Stimulated activated naive CD8-positive, alpha-beta T cell treated with anti-CD3 and anti-CD28 coated beads, Interleukin-15, amount 100 ng/mL, for 72 hours (primary cell): ENCODE measurements at regions not wholly inside any gene's neighbourhood (a gene's known extent, or its start where the extent isn't known, plus 50 kb on each side); places are given as distances from the start of the nearest gene placed in this dataset.

Source experiments
- ATAC-seq: fragments of 150-1000 bp; cut with Tn5 transposase; 2 replicates; pipeline ENCODE4 v1.10.0; 2021; ENCODE audit warnings: mild to moderate bottlenecking, moderate library complexity
- DNase-seq, 2 donors: peaks; one replicate each; pipeline ENCODE4 v3.0.0; 2021 to 2022
- H3K27ac Mint-ChIP-seq, 2 donors: one replicate each; pipeline ENCODE4 v1.8.0; 2022; ENCODE audit warnings: mild to moderate bottlenecking in 2 of 2, mixed read lengths in 2 of 2, moderate library complexity in 2 of 2
- H3K27me3 Mint-ChIP-seq: one replicate; pipeline ENCODE4 v1.8.0; 2022; ENCODE audit warnings: mixed read lengths
- H3K4me1 Mint-ChIP-seq: one replicate; pipeline ENCODE4 v1.8.0; 2022; ENCODE audit warnings: mild to moderate bottlenecking, mixed read lengths
- H3K4me3 Mint-ChIP-seq, 2 donors: one replicate each; pipeline ENCODE4 v1.8.0; 2022; ENCODE audit warnings: mild to moderate bottlenecking in 2 of 2, mixed read lengths in 2 of 2, moderate library complexity in 1 of 2
- H3K9me3 Mint-ChIP-seq, 2 donors: one replicate each; pipeline ENCODE4 v1.8.0; 2022; ENCODE audit warnings: mixed read lengths in 2 of 2

GRCh38 chr21:19914028-19914427, 1084.2 kb upstream of the NCAM2 start:
- Mint-ChIP-seq H3K27ac (no peak overlapping the region), H3K9me3 (no peaks in the 10 kb centered on the region), H3K4me1 (no peaks in the 10 kb centered on the region), H3K4me3 (no peak overlapping the region), H3K27me3 (no peaks in the 10 kb centered on the region)
- DNase-seq (no peak), ATAC-seq (no peak)

- Mint-ChIP-seq H3K27ac (no peak overlapping the region), H3K4me1 (no peaks in the 10 kb centered on the region), H3K9me3 (no peaks in the 10 kb centered on the region), H3K4me3 (no peak overlapping the region), H3K27me3 (no peaks in the 10 kb centered on the region)
- DNase-seq (no peak), ATAC-seq (no peak)
These were observed 1077.0 kb upstream of the NCAM2 start for GRCh38 chr21:19921211-19921610.

GRCh38 chr21:19922122-19922521, 1076.1 kb upstream of the NCAM2 start:
- Mint-ChIP-seq H3K4me3 (no peak overlapping the region), H3K4me1 (no peaks in the 10 kb centered on the region), H3K27ac (no peak overlapping the region), H3K9me3 (no peaks in the 10 kb centered on the region), H3K27me3 (no peaks in the 10 kb centered on the region)
- ATAC-seq (no peak), DNase-seq (no peak)

- H3K27me3 Mint-ChIP-seq = no peaks in the 10 kb centered on the region
- no peak overlapping the region for H3K27ac Mint-ChIP-seq
- H3K9me3 Mint-ChIP-seq = peaks cover 11 to 27% of the 10 kb centered on the region in 2 donors
- ATAC-seq = no peak
- no peak for DNase-seq
- H3K4me3 Mint-ChIP-seq = no peak overlapping the region
- no peaks in the 10 kb centered on the region for H3K4me1 Mint-ChIP-seq
These were observed 1062.7 kb upstream of the NCAM2 start for GRCh38 chr21:19935467-19935866.

GRCh38 chr21:19937619-19938018, 1060.6 kb upstream of the NCAM2 start:
- H3K4me1 Mint-ChIP-seq = no peaks in the 10 kb centered on the region
- no peak for DNase-seq
- no peak for ATAC-seq
- peaks cover 12 to 25% of the 10 kb centered on the region in 2 donors for H3K9me3 Mint-ChIP-seq
- no peak overlapping the region for H3K4me3 Mint-ChIP-seq
- H3K27me3 Mint-ChIP-seq = no peaks in the 10 kb centered on the region
- H3K27ac Mint-ChIP-seq = no peak overlapping the region

GRCh38 chr21:19941626-19942025, 1056.6 kb upstream of the NCAM2 start:
- ATAC-seq (no peak), DNase-seq (no peak)
- H3K9me3 Mint-ChIP-seq = peaks cover 12 to 32% of the 10 kb centered on the region in 2 donors
- no peaks in the 10 kb centered on the region for H3K4me1 Mint-ChIP-seq
- no peak overlapping the region for H3K27ac Mint-ChIP-seq
- H3K4me3 Mint-ChIP-seq = no peak overlapping the region
- no peaks in the 10 kb centered on the region for H3K27me3 Mint-ChIP-seq

GRCh38 chr21:19950347-19950746, 1047.9 kb upstream of the NCAM2 start:
- Mint-ChIP-seq H3K27me3 (no peaks in the 10 kb centered on the region), H3K27ac (no peak overlapping the region), H3K9me3 (peaks cover 7 to 13% of the 10 kb centered on the region in 2 donors), H3K4me1 (no peaks in the 10 kb centered on the region), H3K4me3 (no peak overlapping the region)
- DNase-seq (no peak), ATAC-seq (no peak)

- Mint-ChIP-seq H3K9me3 (peaks cover 14 to 18% of the 10 kb centered on the region in 2 donors), H3K27ac (no peak overlapping the region), H3K4me1 (no peaks in the 10 kb centered on the region), H3K27me3 (no peaks in the 10 kb centered on the region), H3K4me3 (no peak overlapping the region)
- DNase-seq (no peak), ATAC-seq (no peak)
These were observed 1029.1 kb upstream of the NCAM2 start for GRCh38 chr21:19969156-19969555.

GRCh38 chr21:19981938-19982337, 1016.3 kb upstream of the NCAM2 start:
- ATAC-seq = no peak
- no peak for DNase-seq
- no peak overlapping the region for H3K4me3 Mint-ChIP-seq
- no peak overlapping the region for H3K27ac Mint-ChIP-seq
- no peaks in the 10 kb centered on the region for H3K4me1 Mint-ChIP-seq
- peaks cover 0 to 7% of the 10 kb centered on the region in 2 donors for H3K9me3 Mint-ChIP-seq
- no peaks in the 10 kb centered on the region for H3K27me3 Mint-ChIP-seq

GRCh38 chr21:19986396-19986795, 1011.8 kb upstream of the NCAM2 start:
- Mint-ChIP-seq H3K9me3 (no peaks in the 10 kb centered on the region), H3K4me1 (no peaks in the 10 kb centered on the region), H3K27ac (no peak overlapping the region), H3K27me3 (no peaks in the 10 kb centered on the region), H3K4me3 (no peak overlapping the region)
- no peak for ATAC-seq
- no peak for DNase-seq

- DNase-seq (no peak), ATAC-seq (no peak)
- H3K9me3 Mint-ChIP-seq = peaks cover 0 to 5% of the 10 kb centered on the region in 2 donors
- H3K4me1 Mint-ChIP-seq = no peaks in the 10 kb centered on the region
- peak overlapping the region in 1 of 2 donors; percentile 9 for H3K27ac Mint-ChIP-seq
- no peaks in the 10 kb centered on the region for H3K27me3 Mint-ChIP-seq
- H3K4me3 Mint-ChIP-seq = no peak overlapping the region
These were observed 1010.5 kb upstream of the NCAM2 start for GRCh38 chr21:19987671-19988070.

GRCh38 chr21:19992540-19992939, 1005.7 kb upstream of the NCAM2 start:
- peaks cover 4 to 13% of the 10 kb centered on the region in 2 donors for H3K9me3 Mint-ChIP-seq
- no peak for DNase-seq
- ATAC-seq = no peak
- no peaks in the 10 kb centered on the region for H3K4me1 Mint-ChIP-seq
- no peak overlapping the region for H3K27ac Mint-ChIP-seq
- H3K27me3 Mint-ChIP-seq = no peaks in the 10 kb centered on the region
- no peak overlapping the region for H3K4me3 Mint-ChIP-seq

GRCh38 chr21:19993268-19993667, 1004.9 kb upstream of the NCAM2 start:
- Mint-ChIP-seq H3K27ac (no peak overlapping the region), H3K27me3 (no peaks in the 10 kb centered on the region), H3K9me3 (peaks cover 4 to 14% of the 10 kb centered on the region in 2 donors), H3K4me3 (no peak overlapping the region), H3K4me1 (no peaks in the 10 kb centered on the region)
- ATAC-seq = no peak
- DNase-seq = no peak

- DNase-seq = no peak
- no peak for ATAC-seq
- peaks cover 8 to 25% of the 10 kb centered on the region in 2 donors for H3K9me3 Mint-ChIP-seq
- H3K27me3 Mint-ChIP-seq = no peaks in the 10 kb centered on the region
- H3K27ac Mint-ChIP-seq = no peak overlapping the region
- no peak overlapping the region for H3K4me3 Mint-ChIP-seq
- no peaks in the 10 kb centered on the region for H3K4me1 Mint-ChIP-seq
These were observed 1003.0 kb upstream of the NCAM2 start for GRCh38 chr21:19995253-19995652.

GRCh38 chr21:19998453-19998852, 999.8 kb upstream of the NCAM2 start:
- Mint-ChIP-seq H3K9me3 (peaks cover 8 to 15% of the 10 kb centered on the region in 2 donors), H3K4me1 (no peaks in the 10 kb centered on the region)

GRCh38 chr21:19999369-20000272, 998.6 kb upstream of the NCAM2 start:
- H3K27ac Mint-ChIP-seq = no peak overlapping the region
- DNase-seq = no peak
- no peak for ATAC-seq
- H3K4me3 Mint-ChIP-seq = no peak overlapping the region
- H3K4me1 Mint-ChIP-seq = no peaks in the 10 kb centered on the region
- H3K27me3 Mint-ChIP-seq = no peaks in the 10 kb centered on the region
- H3K9me3 Mint-ChIP-seq = peaks cover 8 to 12% of the 10 kb centered on the region in 2 donors

More at GRCh38 chr21:19998453-19998852, 999.8 kb upstream of the NCAM2 start:
- DNase-seq (no peak), ATAC-seq (no peak)
- Mint-ChIP-seq H3K27ac (no peak overlapping the region), H3K4me3 (no peak overlapping the region), H3K27me3 (no peaks in the 10 kb centered on the region)
